Fibroblast of pulmonary artery (primary cell): ENCODE measurements at regions not wholly inside any gene's neighbourhood (a gene's known extent, or its start where the extent isn't known, plus 50 kb on each side); places are given as distances from the start of the nearest gene placed in this dataset.

Source experiments
- DNase-seq: peaks from one replicate; pipeline ENCODE4 v3.0.0-alpha.2; 2010; ENCODE audit warnings: low read depth
- H3K4me3 ChIP-seq: replicated peaks from 2 replicates; pipeline ENCODE4 v1.5.1; 2011; ENCODE audit warnings: low read depth, mild to moderate bottlenecking, control low read depth, low read length, moderate library complexity
- TF ChIP-seq, protein P1 (sequence below): IDR thresholded peaks from 2 replicates; pipeline ENCODE4 v1.5.1; 2011; ENCODE audit warnings: mild to moderate bottlenecking, control low read depth, low read length, inconsistent platforms; ENCODE audit errors: missing control alignments

DNA sequence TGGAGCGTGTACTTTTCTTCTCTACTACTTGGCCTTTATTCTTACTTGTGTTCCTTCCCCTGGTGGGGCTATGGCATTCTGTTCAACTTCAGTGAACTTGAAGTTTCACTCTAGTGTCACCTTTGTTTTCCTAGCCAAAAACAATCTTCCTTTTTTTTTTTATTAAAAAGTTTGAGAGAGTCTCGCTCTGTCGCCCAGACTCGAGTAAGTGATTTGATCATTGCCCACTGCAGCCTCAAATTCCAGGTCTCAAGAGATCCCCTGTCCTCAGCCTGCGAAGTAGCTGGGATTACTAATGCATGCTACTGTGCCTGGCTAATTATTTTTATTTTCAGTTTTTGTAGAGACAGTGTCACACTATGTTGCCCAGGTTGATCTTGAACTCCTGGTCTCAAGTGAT lies 124.8 kb downstream of the SST start:
- TF ChIP-seq, protein P1, sequence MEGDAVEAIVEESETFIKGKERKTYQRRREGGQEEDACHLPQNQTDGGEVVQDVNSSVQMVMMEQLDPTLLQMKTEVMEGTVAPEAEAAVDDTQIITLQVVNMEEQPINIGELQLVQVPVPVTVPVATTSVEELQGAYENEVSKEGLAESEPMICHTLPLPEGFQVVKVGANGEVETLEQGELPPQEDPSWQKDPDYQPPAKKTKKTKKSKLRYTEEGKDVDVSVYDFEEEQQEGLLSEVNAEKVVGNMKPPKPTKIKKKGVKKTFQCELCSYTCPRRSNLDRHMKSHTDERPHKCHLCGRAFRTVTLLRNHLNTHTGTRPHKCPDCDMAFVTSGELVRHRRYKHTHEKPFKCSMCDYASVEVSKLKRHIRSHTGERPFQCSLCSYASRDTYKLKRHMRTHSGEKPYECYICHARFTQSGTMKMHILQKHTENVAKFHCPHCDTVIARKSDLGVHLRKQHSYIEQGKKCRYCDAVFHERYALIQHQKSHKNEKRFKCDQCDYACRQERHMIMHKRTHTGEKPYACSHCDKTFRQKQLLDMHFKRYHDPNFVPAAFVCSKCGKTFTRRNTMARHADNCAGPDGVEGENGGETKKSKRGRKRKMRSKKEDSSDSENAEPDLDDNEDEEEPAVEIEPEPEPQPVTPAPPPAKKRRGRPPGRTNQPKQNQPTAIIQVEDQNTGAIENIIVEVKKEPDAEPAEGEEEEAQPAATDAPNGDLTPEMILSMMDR, result no peak
- DNase-seq, result no peak
- no peak overlapping the region for H3K4me3 ChIP-seq

- no peak for DNase-seq
- no peak overlapping the region for H3K4me3 ChIP-seq
- TF ChIP-seq, protein P1, result no peak
Observed at GRCh38 chr3:187544326-187544725, 125.9 kb downstream of the SST start.

GRCh38 chr3:187540847-187541246 lies 129.3 kb downstream of the SST start:
- DNase-seq, result no peak

GRCh38 chr3:187536185-187536584 lies 134.0 kb downstream of the SST start:
- TF ChIP-seq, protein P1, result no peak
- no peak for DNase-seq
- H3K4me3 ChIP-seq, result no peak overlapping the region

More at GRCh38 chr3:187540847-187541246, 129.3 kb downstream of the SST start:
- TF ChIP-seq, protein P1, result no peak
- H3K4me3 ChIP-seq, result no peak overlapping the region

DNA sequence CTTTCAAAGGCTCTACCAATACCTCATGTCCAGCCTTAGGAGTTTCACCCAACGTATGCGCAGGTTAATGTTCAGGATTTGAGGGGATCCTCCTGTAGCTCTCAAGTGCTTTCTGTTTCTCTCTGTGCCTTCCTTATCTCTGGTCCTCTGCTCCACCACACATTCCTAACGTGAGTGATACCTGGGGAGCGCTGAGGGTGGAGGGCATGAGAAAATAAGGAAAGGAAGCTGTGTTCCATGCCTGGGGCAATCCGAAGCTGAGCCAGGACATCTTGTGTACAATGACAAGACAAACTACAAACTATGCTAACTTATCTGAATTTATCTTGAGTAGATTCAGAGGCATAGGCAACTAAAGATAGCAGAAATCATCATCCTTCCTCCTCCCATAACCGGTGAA lies 136.4 kb downstream of the SST start:
- TF ChIP-seq, protein P1, result no peak
- no peak overlapping the region for H3K4me3 ChIP-seq
- no peak for DNase-seq

GRCh38 chr3:187531831-187532230 lies 138.4 kb downstream of the SST start:
- DNase-seq, result no peak
- H3K4me3 ChIP-seq, result no peak overlapping the region
- TF ChIP-seq, protein P1, result no peak

DNA sequence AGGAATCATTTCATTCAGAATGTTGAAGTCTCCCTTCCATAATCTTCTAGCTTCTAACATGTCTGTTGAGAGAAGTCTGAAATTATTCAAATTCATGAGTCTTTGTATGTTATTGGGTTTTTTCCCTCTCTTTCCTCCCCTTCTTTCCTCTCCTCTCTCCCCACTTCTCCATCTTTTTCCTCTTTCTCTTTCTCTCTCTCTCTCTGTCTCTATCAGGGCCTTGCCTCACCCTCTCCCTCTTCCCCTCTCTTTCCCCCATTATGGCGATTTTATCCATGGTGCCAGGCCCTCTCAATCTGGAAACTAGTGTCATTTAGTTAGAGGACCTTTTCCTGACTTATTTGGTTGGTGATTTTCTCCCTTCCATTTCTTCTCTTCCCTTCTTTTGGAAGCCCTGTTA lies 147.3 kb downstream of the SST start:
- no peak overlapping the region for H3K4me3 ChIP-seq
- TF ChIP-seq, protein P1, result no peak
- no peak for DNase-seq
